ENCODE measurements at regions not wholly inside any gene's neighbourhood (a gene's known extent, or its start where the extent isn't known, plus 50 kb on each side); places are given as distances from the start of the nearest gene placed in this dataset.

DNA sequence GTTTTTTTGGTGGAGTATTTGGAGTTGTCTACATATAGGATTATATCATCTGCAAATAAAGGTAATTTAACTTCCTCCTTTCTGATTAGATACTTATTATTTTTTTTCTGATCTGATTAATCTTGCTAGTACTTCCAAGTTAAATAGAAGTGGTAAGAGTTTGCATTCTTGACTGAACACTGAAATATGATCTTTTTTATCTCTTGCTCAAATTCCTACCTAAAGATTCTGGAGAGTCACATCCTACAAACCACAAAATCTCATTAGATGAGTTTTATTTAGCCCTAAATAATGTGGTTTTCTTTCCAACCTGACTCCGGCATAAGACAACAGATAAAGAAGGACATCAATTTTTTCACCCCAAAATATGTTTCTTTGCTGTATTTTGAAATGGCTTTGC is 977.9 kb upstream of the GBE1 start:
- Histone ChIP-seq H3K9me3 (replicated peaks; ENCODE audit: insufficient read depth, low read length) (no peaks in the 10 kb centered on the region), H3K4me1 (ENCODE audit: low read length) (no peaks in the 10 kb centered on the region), H3K9ac (ENCODE audit: low read length) (no peak overlapping the region), H3F3A (ENCODE audit: insufficient read depth, low read length) (peaks cover 7% of the 10 kb centered on the region; the same call in 1 of the 2 replicates), H3K27ac (ENCODE audit: low read length) (no peak overlapping the region), H3K79me2 (ENCODE audit: low read length) (no peaks in the 10 kb centered on the region), H3K36me3 (replicated peaks; ENCODE audit: insufficient read depth, low read length) (no peaks in the 10 kb centered on the region), H3K4me2 (ENCODE audit: low read depth, low read length) (no peak overlapping the region), H4K20me1 (ENCODE audit: insufficient read depth, low read length) (no peaks in the 10 kb centered on the region), H2AFZ (ENCODE audit: low read length) (no peak overlapping the region), H3K4me3 (ENCODE audit: low read length) (no peak overlapping the region), H3K27me3 (replicated peaks; ENCODE audit: insufficient read depth, low read length) (no peaks in the 10 kb centered on the region), H3K9me2 (replicated peaks; ENCODE audit: insufficient read depth, low read length) (no peaks in the 10 kb centered on the region)
- DNase-seq = no peak
- TF ChIP-seq EZH2 (optimal IDR thresholded peaks at IDR 0.05; ENCODE audit: low read depth, low read length) (no peak), CTCF (IDR thresholded peaks at IDR 0.05; ENCODE audit: low read length) (no peak), EZH2phosphoT487 (IDR thresholded peaks at IDR 0.05; ENCODE audit: low read length) (no peak)

GRCh38 chr3:82736696-82737277 is 975.3 kb upstream of the GBE1 start:
- TF ChIP-seq CTCF (IDR thresholded peaks at IDR 0.05; ENCODE audit: low read length) (no peak), EZH2 (optimal IDR thresholded peaks at IDR 0.05; ENCODE audit: low read depth, low read length) (no peak), EZH2phosphoT487 (IDR thresholded peaks at IDR 0.05; ENCODE audit: low read length) (no peak)
- Histone ChIP-seq H3K27ac (ENCODE audit: low read length) (peak overlapping the region; percentile 3; the same call in 1 of the 2 replicates), H3K4me2 (ENCODE audit: low read depth, low read length) (peak overlapping the region; percentile 33), H2AFZ (ENCODE audit: low read length) (peak overlapping the region; percentile 32; the same call in 1 of the 2 replicates), H3K36me3 (replicated peaks; ENCODE audit: insufficient read depth, low read length) (no peaks in the 10 kb centered on the region), H4K20me1 (ENCODE audit: insufficient read depth, low read length) (no peaks in the 10 kb centered on the region), H3K9ac (ENCODE audit: low read length) (no peak overlapping the region), H3K4me3 (ENCODE audit: low read length) (no peak overlapping the region), H3F3A (ENCODE audit: insufficient read depth, low read length) (peaks cover 7% of the 10 kb centered on the region; the same call in 1 of the 2 replicates), H3K27me3 (replicated peaks; ENCODE audit: insufficient read depth, low read length) (no peaks in the 10 kb centered on the region), H3K9me2 (replicated peaks; ENCODE audit: insufficient read depth, low read length) (no peaks in the 10 kb centered on the region), H3K9me3 (replicated peaks; ENCODE audit: insufficient read depth, low read length) (no peaks in the 10 kb centered on the region), H3K4me1 (ENCODE audit: low read length) (no peaks in the 10 kb centered on the region), H3K79me2 (ENCODE audit: low read length) (no peaks in the 10 kb centered on the region)
- peak; percentile 10 for DNase-seq

- Histone ChIP-seq H3K4me3 (ENCODE audit: low read length) (no peak overlapping the region), H3K27ac (ENCODE audit: low read length) (no peak overlapping the region), H4K20me1 (ENCODE audit: insufficient read depth, low read length) (no peaks in the 10 kb centered on the region), H3K27me3 (replicated peaks; ENCODE audit: insufficient read depth, low read length) (no peaks in the 10 kb centered on the region), H3K9ac (ENCODE audit: low read length) (no peak overlapping the region), H3K4me2 (ENCODE audit: low read depth, low read length) (no peak overlapping the region), H3F3A (ENCODE audit: insufficient read depth, low read length) (no peaks in the 10 kb centered on the region), H3K36me3 (replicated peaks; ENCODE audit: insufficient read depth, low read length) (no peaks in the 10 kb centered on the region), H3K4me1 (ENCODE audit: low read length) (no peaks in the 10 kb centered on the region), H2AFZ (ENCODE audit: low read length) (no peak overlapping the region), H3K79me2 (ENCODE audit: low read length) (no peaks in the 10 kb centered on the region), H3K9me2 (replicated peaks; ENCODE audit: insufficient read depth, low read length) (no peaks in the 10 kb centered on the region), H3K9me3 (replicated peaks; ENCODE audit: insufficient read depth, low read length) (no peaks in the 10 kb centered on the region)
- no peak for DNase-seq
- TF ChIP-seq EZH2phosphoT487 (IDR thresholded peaks at IDR 0.05; ENCODE audit: low read length) (no peak), CTCF (IDR thresholded peaks at IDR 0.05; ENCODE audit: low read length) (no peak), EZH2 (optimal IDR thresholded peaks at IDR 0.05; ENCODE audit: low read depth, low read length) (no peak)
These were observed 953.8 kb upstream of the GBE1 start for GRCh38 chr3:82715091-82715856.

Measured in MM.1S (cell line).